NCI-H446 treated with DMSO at 0.1 percent for 48 hours (cell line): ENCODE measurements at regions not wholly inside any gene's neighbourhood (a gene's known extent, or its start where the extent isn't known, plus 50 kb on each side); places are given as distances from the start of the nearest gene placed in this dataset.
A peak's percentile ranks its signal among the peaks of the same experiment; 100 is the strongest.

Experiments used
- DNase-seq: peaks from one replicate; lab custom pipeline; 2025; lab: John Stamatoyannopoulos, UW

DNA sequence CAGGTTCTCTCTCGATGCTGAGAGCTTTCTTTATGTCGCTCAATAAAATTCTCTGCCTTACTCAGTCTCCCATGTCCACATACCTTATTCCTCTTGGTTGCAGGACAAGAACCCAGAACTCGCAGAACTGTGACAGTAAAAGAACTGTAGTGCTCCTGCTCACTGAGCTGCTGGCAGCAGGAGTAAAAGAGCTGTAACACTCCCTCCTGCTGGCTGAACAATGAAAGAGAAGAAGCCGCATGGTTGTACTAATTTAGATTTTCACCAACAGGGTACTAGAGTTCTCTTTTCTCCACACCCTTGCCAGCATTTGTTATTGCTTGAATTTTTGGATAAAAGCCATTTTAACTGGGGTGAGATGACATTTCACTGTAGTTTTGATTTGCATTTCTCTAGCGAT lies 433.2 kb downstream of the GUCY1A2 start:
- DNase-seq, result peak; percentile 72

DNA sequence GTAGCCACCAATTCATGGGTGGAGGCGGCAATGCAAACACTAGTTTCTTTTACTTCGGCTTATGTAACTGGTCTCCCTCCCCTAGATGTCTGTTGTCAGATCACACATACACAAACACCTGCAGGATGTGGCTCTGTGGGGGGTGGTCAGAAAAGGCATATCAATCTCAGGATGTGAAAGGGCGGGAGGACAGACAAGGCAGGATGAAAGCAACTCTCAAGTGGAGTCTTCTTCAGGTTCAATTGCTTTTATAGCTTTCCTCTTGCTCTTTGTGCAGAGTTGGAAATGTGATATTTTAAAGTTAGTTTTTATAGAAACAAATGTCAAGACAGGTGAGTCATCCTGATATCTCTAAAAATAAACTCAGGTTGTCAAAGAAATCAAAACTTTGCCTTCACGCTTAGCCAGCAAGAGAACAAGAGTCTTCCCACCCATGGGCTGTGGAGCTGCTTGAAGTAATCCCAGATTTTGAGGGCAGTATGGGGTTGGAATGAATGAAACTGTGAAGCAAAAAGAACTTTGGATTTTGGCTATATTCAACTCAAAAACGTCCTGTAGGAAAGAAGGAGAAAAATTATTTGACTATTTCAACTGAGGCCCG lies 423.4 kb downstream of the GUCY1A2 start:
- DNase-seq, result no peak

DNA sequence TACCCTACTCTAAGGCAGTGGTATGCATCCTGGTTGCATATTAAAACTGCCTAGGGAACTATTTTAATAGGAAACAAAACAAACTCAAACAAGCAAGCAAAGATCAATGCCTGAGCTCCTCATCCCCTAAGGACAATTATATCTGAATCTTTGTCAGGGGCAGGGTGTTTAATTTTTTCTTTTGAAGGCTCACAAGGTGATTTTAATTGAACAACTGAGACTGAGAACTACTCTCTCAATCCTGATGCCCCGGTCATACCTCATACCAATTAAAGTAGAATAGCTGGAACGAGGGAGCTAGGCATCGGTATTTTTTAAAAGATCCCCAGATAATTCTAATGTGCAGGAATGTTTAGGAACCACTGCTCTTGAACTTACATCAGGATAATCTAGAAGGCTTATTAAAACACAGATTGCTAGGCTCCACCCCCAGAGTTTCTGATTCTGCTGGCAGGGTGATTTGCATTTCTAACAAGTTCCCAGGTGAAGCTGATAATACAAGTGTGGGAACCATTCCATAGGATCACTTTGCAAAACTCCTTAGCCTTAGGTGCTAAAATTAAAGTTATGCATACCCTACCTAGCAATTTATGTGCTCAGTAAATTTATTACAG lies 416.5 kb downstream of the GUCY1A2 start:
- no peak for DNase-seq

DNA sequence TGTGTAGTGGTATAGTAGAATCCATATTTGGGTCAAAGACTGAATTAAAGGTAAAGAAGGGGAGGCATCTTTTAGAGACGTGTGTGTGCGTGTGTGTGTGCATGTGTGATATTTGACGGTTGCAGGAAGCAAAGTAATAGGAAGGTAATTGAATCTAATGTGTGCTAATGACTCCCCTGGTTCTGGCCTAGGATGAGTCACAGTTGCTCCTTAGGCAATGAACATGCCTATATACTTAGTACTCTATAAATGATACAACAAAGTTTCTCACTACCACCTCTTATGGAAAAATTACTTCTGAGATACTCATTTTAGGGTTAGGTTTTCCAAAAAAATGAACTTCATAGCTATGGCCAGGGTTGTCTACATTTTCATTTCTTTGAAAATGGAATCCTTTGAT lies 409.6 kb downstream of the GUCY1A2 start:
- no peak for DNase-seq

DNA sequence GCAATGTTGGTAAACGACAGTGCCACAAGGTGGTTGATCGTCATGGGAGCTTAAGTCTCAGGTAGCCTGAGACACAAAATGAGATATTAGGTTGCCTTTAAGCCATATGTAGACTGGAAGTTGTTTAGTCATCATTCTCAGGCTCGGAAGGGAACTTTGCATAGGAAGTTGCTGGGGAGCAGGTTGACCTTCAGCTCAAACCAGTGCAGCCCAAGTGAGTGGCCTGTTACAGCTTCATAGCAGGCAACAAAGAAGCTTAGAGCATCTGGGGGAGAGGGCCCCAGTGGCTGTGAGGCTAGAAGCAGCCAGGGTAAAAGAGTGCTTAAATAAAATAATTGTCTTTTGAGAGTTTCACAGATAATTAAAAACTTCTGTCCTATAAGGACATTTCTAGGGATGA lies 404.0 kb downstream of the GUCY1A2 start:
- DNase-seq, result no peak

DNA sequence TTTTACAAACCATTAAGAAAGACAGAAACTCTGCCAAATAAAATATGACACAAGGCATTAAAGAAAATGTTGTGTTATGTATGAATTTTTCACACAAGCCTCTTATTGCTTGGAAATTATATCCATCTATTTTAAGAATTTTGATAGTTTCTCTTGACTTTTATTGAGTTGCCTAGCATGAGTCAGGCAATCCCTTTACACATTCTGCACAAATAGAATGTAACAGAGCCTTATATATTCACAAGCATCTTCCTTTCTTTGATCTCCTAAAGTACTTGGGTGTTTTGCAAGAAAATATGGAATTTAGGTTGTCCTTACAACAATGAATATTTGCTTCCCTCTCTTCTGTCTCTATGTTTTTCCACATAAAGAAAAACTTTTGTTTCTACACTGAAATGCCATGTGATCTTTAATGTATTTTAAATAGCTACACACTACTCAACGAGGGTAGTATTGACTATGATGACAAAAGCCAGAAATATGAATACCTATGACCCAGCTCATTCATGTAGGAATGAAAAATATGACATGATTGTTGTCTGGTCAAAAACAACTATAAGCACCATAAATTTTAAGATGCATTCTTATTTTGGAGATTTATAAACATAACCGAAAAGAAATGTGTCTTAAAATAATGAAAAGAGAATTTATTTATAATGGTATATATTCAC lies 398.8 kb downstream of the GUCY1A2 start:
- DNase-seq, result no peak

DNA sequence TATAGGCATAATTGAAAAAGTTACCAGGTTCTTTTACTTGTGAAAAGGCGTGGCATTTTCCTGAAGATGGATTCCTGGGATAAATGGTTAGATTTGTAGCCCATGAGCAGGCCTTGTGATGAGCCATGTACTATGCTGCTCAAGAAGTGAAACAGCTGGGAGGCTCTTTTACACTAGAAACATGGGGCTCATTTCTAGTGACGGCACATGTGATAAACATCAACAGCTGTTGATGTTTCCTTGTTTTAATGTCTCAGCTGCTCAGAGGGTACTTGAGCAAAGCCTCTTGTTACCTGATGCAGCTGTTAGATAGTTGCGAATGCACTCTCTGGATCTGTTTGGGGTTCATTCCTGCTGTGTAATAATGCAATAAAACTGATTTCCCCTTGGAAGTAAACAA lies 396.8 kb downstream of the GUCY1A2 start:
- no peak for DNase-seq
